ENCODE measurements at regions not wholly inside any gene's neighbourhood (a gene's known extent, or its start where the extent isn't known, plus 50 kb on each side); places are given as distances from the start of the nearest gene placed in this dataset.

- DNase-seq = no peak
Measured at GRCh38 chr15:66950114-66950513, 115.3 kb upstream of the SMAD3 start.

GRCh38 chr15:66951531-66952320 is 113.7 kb upstream of the SMAD3 start:
- no peak for DNase-seq

GRCh38 chr15:66952756-66953522 is 112.5 kb upstream of the SMAD3 start:
- DNase-seq = no peak

GRCh38 chr15:66953523-66954229 is 111.7 kb upstream of the SMAD3 start:
- no peak for DNase-seq

- DNase-seq = no peak
Measured at GRCh38 chr15:66954601-66955000, 110.8 kb upstream of the SMAD3 start.

GRCh38 chr15:66955001-66955516 is 110.3 kb upstream of the SMAD3 start:
- DNase-seq = no peak

GRCh38 chr15:66955871-66956585 is 109.4 kb upstream of the SMAD3 start:
- no peak for DNase-seq

- DNase-seq = no peak
Measured at GRCh38 chr15:66956672-66957430, 108.6 kb upstream of the SMAD3 start.

GRCh38 chr15:66957431-66957720 is 108.0 kb upstream of the SMAD3 start:
- no peak for DNase-seq

- DNase-seq = no peak
Measured at GRCh38 chr15:66959066-66959465, 106.3 kb upstream of the SMAD3 start.

- DNase-seq = no peak
Measured at GRCh38 chr15:66959875-66960274, 105.5 kb upstream of the SMAD3 start.

- DNase-seq = no peak
Measured at GRCh38 chr15:66960519-66960918, 104.9 kb upstream of the SMAD3 start.

GRCh38 chr15:66961407-66961884 is 104.0 kb upstream of the SMAD3 start:
- no peak for DNase-seq

GRCh38 chr15:66961901-66962300 is 103.5 kb upstream of the SMAD3 start:
- no peak for DNase-seq

- DNase-seq = no peak
Measured at GRCh38 chr15:66962522-66962921, 102.9 kb upstream of the SMAD3 start.

GRCh38 chr15:66963084-66963483 is 102.3 kb upstream of the SMAD3 start:
- no peak for DNase-seq

- DNase-seq = no peak
Measured at GRCh38 chr15:66963710-66964109, 101.7 kb upstream of the SMAD3 start.

GRCh38 chr15:66964111-66964738 is 101.2 kb upstream of the SMAD3 start:
- DNase-seq = no peak

- no peak for DNase-seq
Measured at GRCh38 chr15:66964791-66965190, 100.6 kb upstream of the SMAD3 start.

- no peak for DNase-seq
Measured at GRCh38 chr15:66965201-66965900, 100.1 kb upstream of the SMAD3 start.

- DNase-seq = no peak
Measured at GRCh38 chr15:66966256-66966655, 99.1 kb upstream of the SMAD3 start.
